HEK293 (cell line): ENCODE measurements at regions not wholly inside any gene's neighbourhood (a gene's known extent, or its start where the extent isn't known, plus 50 kb on each side); places are given as distances from the start of the nearest gene placed in this dataset.

Experiments used
- CTCF ChIA-PET: fragments of 350-600 bp; formaldehyde crosslinking; extraction: SDS; loops from one replicate; lab custom pipeline; 2021; ENCODE audit warnings: antibody characterized with exemption; lab: Yijun Ruan, JAX
- POLR2A ChIA-PET: fragments of 300-600 bp; formaldehyde crosslinking; extraction: SDS; loops from one replicate; lab custom pipeline; 2020; ENCODE audit warnings: antibody characterized with exemption, inconsistent platforms; lab: Yijun Ruan, JAX
- H3K27ac ChIP-seq: fragments of 200-500 bp; sonication (Bioruptor generic); 2 replicates; pipeline ENCODE4 v1.5.1; 2014; ENCODE audit warnings: low read depth, low read length, control low read depth, inconsistent platforms; ENCODE audit errors: extremely low read depth
- H3K36me3 ChIP-seq, 2 experiments: fragments of 200-500 bp in 1 of 2; sonication (Bioruptor generic) in 1 of 2; 1 replicate in 1 of 2; 2 replicates in 1 of 2; pipeline ENCODE4 v1.5.1; 2014 to 2017; ENCODE audit warnings: inconsistent platforms in 2 of 2, low read length in 2 of 2; ENCODE audit not compliant: control insufficient read depth in 2 of 2, insufficient read depth in 1 of 2
- H3K4me1 ChIP-seq: fragments of 200-500 bp; sonication (Bioruptor generic); 2 replicates; pipeline ENCODE4 v1.5.1; 2014; ENCODE audit warnings: mild to moderate bottlenecking, low read length, inconsistent platforms; ENCODE audit not compliant: control insufficient read depth, insufficient read depth
- H3K4me3 ChIP-seq: 2 replicates; pipeline ENCODE4 v1.5.1; 2011; ENCODE audit warnings: low read depth, mild to moderate bottlenecking, control low read depth, low read length, moderate library complexity
- H3K9me3 ChIP-seq: fragments of 200-500 bp; sonication (Bioruptor generic); 2 replicates; pipeline ENCODE4 v1.5.1; 2014; ENCODE audit warnings: low read depth, low read length, inconsistent platforms; ENCODE audit not compliant: control insufficient read depth, insufficient read depth
- FEZF1 ChIP-seq: fragments of 450-650 bp; formaldehyde crosslinking; IDR thresholded peaks from 2 replicates; pipeline ENCODE4 v1.5.1; 2016; ENCODE audit warnings: missing biosample characterization, missing genetic modification characterization
- KLF9 ChIP-seq: fragments of 450-650 bp; formaldehyde crosslinking; IDR thresholded peaks from 2 replicates; pipeline ENCODE4 v1.5.1; 2016; ENCODE audit warnings: missing biosample characterization, missing genetic modification characterization, low read depth
- SETDB1 ChIP-seq: IDR thresholded peaks from one replicate; pipeline ENCODE4 v1.6.1; 2017; ENCODE audit warnings: mild to moderate bottlenecking, low read length, moderate library complexity, mixed read lengths; ENCODE audit not compliant: insufficient read length
- ZBTB17 ChIP-seq: fragments of 450-650 bp; formaldehyde crosslinking; IDR thresholded peaks from 2 replicates; pipeline ENCODE4 v1.5.1; 2016; ENCODE audit warnings: missing biosample characterization, missing genetic modification characterization
- ZNF10 ChIP-seq: fragments of 450-650 bp; formaldehyde crosslinking; IDR thresholded peaks from 2 replicates; pipeline ENCODE4 v1.5.1; 2017; ENCODE audit warnings: missing biosample characterization, missing genetic modification characterization
- ZNF112 ChIP-seq: fragments of 450-650 bp; formaldehyde crosslinking; IDR thresholded peaks from 2 replicates; pipeline ENCODE4 v1.5.0; 2017; ENCODE audit warnings: missing biosample characterization, missing genetic modification characterization
- ZNF146 ChIP-seq: fragments of 450-650 bp; formaldehyde crosslinking; IDR thresholded peaks from 2 replicates; pipeline ENCODE4 v1.5.1; 2016; ENCODE audit warnings: missing biosample characterization, missing genetic modification characterization
- ZNF214 ChIP-seq: fragments of 450-650 bp; formaldehyde crosslinking; IDR thresholded peaks from 2 replicates; pipeline ENCODE4 v1.5.1; 2017; ENCODE audit warnings: missing biosample characterization, mild to moderate bottlenecking, missing genetic modification characterization, borderline replicate concordance
- ZNF221 ChIP-seq: fragments of 450-650 bp; formaldehyde crosslinking; IDR thresholded peaks from 2 replicates; pipeline ENCODE4 v1.5.1; 2017; ENCODE audit warnings: missing biosample characterization, missing genetic modification characterization, borderline replicate concordance
- ZNF23 ChIP-seq: fragments of 450-650 bp; formaldehyde crosslinking; IDR thresholded peaks from 2 replicates; pipeline ENCODE4 v1.5.1; 2016; ENCODE audit warnings: missing biosample characterization, missing genetic modification characterization, borderline replicate concordance
- ZNF354C ChIP-seq: fragments of 450-650 bp; formaldehyde crosslinking; IDR thresholded peaks from 2 replicates; pipeline ENCODE4 v1.5.1; 2016; ENCODE audit warnings: missing biosample characterization, missing genetic modification characterization, low read depth, borderline replicate concordance
- ZNF366 ChIP-seq: fragments of 450-650 bp; formaldehyde crosslinking; conservative IDR thresholded peaks from 2 replicates; pipeline ENCODE4 v1.5.1; 2016; ENCODE audit warnings: missing biosample characterization, missing genetic modification characterization
- ZNF416 ChIP-seq: fragments of 450-650 bp; formaldehyde crosslinking; IDR thresholded peaks from 2 replicates; pipeline ENCODE4 v1.5.1; 2016; ENCODE audit warnings: missing biosample characterization, missing genetic modification characterization
- ZNF514 ChIP-seq: fragments of 450-650 bp; formaldehyde crosslinking; IDR thresholded peaks from 2 replicates; pipeline ENCODE4 v1.5.1; 2016; ENCODE audit warnings: missing biosample characterization, missing genetic modification characterization
- ZNF677 ChIP-seq: fragments of 450-650 bp; IDR thresholded peaks from 2 replicates; pipeline ENCODE4 v1.5.0; 2018; ENCODE audit warnings: missing biosample characterization, mild to moderate bottlenecking, missing genetic modification characterization, moderate library complexity
- ZNF792 ChIP-seq: fragments of 450-650 bp; formaldehyde crosslinking; IDR thresholded peaks from 2 replicates; pipeline ENCODE4 v1.5.1; 2016; ENCODE audit warnings: missing biosample characterization, missing genetic modification characterization
- TF ChIP-seq, protein P1 (sequence below): fragments of 450-650 bp; formaldehyde crosslinking; IDR thresholded peaks from 2 replicates; pipeline ENCODE4 v1.5.1; 2017; ENCODE audit warnings: missing biosample characterization, missing genetic modification characterization
- TF ChIP-seq, protein P2 (sequence below): fragments of 450-650 bp; formaldehyde crosslinking; IDR thresholded peaks from 2 replicates; pipeline ENCODE4 v1.5.1; 2016; ENCODE audit warnings: missing biosample characterization, missing genetic modification characterization
- TF ChIP-seq, protein P3 (sequence below): fragments of 450-650 bp; formaldehyde crosslinking; IDR thresholded peaks from 2 replicates; pipeline ENCODE4 v1.5.1; 2016; ENCODE audit warnings: missing biosample characterization, missing genetic modification characterization, low read depth
- TF ChIP-seq, protein P4 (sequence below): fragments of 450-650 bp; formaldehyde crosslinking; IDR thresholded peaks from 2 replicates; pipeline ENCODE4 v1.5.1; 2016; ENCODE audit warnings: missing biosample characterization, missing genetic modification characterization
- TF ChIP-seq, protein P5 (sequence below): fragments of 450-650 bp; formaldehyde crosslinking; IDR thresholded peaks from 2 replicates; pipeline ENCODE4 v1.5.1; 2016; ENCODE audit warnings: missing biosample characterization, missing genetic modification characterization

DNA sequence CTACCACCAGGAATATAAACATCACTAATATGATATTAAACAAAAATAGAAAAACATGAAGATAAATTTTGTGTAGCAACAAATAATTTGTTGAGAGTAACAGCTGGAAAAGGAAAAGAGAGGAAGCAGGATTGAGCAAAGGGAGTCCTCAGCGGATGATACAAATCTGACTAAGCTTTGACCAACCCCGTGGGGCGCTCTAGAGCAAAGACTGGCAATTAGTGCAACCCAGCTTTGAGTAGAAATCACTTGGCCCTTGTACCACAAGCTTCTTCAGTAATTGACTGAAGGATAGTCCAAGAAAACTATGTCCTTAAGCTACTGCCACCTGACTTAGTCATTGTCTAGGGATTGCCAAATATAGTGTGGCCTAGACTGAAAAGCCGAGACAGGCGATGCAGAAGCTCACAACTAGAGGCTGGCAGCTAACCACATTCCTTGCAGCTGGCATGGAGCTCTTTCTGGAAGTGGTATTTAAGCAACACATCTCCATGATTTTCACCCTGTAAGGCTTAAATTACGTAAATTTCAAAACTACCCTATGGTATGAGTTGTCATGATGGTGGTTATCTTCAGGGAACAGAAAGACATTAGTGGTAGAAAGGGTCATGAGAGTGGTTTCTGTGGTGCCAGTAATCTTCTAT lies 396.0 kb downstream of the PDGFC start:
- no peak for TF ChIP-seq KLF9 (tag by site-specific recombination)
- TF ChIP-seq, protein P1, sequence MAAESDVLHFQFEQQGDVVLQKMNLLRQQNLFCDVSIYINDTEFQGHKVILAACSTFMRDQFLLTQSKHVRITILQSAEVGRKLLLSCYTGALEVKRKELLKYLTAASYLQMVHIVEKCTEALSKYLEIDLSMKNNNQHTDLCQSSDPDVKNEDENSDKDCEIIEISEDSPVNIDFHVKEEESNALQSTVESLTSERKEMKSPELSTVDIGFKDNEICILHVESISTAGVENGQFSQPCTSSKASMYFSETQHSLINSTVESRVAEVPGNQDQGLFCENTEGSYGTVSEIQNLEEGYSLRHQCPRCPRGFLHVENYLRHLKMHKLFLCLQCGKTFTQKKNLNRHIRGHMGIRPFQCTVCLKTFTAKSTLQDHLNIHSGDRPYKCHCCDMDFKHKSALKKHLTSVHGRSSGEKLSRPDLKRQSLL (tag by site-specific recombination): no peak
- TF ChIP-seq, protein P2, sequence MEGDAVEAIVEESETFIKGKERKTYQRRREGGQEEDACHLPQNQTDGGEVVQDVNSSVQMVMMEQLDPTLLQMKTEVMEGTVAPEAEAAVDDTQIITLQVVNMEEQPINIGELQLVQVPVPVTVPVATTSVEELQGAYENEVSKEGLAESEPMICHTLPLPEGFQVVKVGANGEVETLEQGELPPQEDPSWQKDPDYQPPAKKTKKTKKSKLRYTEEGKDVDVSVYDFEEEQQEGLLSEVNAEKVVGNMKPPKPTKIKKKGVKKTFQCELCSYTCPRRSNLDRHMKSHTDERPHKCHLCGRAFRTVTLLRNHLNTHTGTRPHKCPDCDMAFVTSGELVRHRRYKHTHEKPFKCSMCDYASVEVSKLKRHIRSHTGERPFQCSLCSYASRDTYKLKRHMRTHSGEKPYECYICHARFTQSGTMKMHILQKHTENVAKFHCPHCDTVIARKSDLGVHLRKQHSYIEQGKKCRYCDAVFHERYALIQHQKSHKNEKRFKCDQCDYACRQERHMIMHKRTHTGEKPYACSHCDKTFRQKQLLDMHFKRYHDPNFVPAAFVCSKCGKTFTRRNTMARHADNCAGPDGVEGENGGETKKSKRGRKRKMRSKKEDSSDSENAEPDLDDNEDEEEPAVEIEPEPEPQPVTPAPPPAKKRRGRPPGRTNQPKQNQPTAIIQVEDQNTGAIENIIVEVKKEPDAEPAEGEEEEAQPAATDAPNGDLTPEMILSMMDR (tag by site-specific recombination): no peak
- no peak for TF ChIP-seq ZNF146 (tag by site-specific recombination)
- TF ChIP-seq, protein P3, sequence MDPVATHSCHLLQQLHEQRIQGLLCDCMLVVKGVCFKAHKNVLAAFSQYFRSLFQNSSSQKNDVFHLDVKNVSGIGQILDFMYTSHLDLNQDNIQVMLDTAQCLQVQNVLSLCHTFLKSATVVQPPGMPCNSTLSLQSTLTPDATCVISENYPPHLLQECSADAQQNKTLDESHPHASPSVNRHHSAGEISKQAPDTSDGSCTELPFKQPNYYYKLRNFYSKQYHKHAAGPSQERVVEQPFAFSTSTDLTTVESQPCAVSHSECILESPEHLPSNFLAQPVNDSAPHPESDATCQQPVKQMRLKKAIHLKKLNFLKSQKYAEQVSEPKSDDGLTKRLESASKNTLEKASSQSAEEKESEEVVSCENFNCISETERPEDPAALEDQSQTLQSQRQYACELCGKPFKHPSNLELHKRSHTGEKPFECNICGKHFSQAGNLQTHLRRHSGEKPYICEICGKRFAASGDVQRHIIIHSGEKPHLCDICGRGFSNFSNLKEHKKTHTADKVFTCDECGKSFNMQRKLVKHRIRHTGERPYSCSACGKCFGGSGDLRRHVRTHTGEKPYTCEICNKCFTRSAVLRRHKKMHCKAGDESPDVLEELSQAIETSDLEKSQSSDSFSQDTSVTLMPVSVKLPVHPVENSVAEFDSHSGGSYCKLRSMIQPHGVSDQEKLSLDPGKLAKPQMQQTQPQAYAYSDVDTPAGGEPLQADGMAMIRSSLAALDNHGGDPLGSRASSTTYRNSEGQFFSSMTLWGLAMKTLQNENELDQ (tag by site-specific recombination): no peak
- CTCF ChIA-PET: no interaction called here
- H3K36me3 ChIP-seq: no peaks in the 10 kb centered on the region
- no peak overlapping the region for H3K27ac ChIP-seq
- H3K4me3 ChIP-seq: no peak overlapping the region
- H3K9me3 ChIP-seq: no peaks in the 10 kb centered on the region
- no peaks in the 10 kb centered on the region for H3K4me1 ChIP-seq
- POLR2A ChIA-PET: no interaction called here

DNA sequence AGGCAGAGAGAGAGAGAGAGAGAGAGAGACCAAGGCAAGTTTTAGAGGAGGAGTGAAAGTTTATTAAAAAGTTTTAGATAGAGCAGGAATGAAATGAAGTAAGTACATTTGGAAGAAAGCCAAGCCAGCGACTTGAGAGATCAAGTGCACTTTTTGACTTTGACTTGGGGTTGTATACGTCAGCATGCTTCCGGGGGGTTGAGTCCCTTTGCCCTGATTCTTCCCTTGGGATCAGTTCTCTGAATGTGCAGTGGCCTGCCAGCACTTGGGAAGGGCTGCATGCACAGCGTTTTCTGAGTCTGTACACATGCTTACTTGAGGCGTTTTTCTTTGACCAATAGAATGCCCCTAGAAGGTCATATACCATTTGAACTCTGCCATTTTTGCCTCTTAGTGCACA lies 400.5 kb downstream of the PDGFC start:
- Histone ChIP-seq H3K36me3 (no peaks in the 10 kb centered on the region), H3K9me3 (no peaks in the 10 kb centered on the region), H3K4me3 (no peak overlapping the region), H3K27ac (no peak overlapping the region), H3K4me1 (no peaks in the 10 kb centered on the region)
- ChIA-PET POLR2A (no interaction called here), CTCF (no interaction called here)
- TF ChIP-seq, protein P4, sequence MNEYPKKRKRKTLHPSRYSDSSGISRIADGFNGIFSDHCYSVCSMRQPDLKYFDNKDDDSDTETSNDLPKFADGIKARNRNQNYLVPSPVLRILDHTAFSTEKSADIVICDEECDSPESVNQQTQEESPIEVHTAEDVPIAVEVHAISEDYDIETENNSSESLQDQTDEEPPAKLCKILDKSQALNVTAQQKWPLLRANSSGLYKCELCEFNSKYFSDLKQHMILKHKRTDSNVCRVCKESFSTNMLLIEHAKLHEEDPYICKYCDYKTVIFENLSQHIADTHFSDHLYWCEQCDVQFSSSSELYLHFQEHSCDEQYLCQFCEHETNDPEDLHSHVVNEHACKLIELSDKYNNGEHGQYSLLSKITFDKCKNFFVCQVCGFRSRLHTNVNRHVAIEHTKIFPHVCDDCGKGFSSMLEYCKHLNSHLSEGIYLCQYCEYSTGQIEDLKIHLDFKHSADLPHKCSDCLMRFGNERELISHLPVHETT (tag by site-specific recombination): no peak
- no peak for TF ChIP-seq ZNF214
- no peak for TF ChIP-seq ZNF354C (tag by site-specific recombination)
- TF ChIP-seq, protein P5, sequence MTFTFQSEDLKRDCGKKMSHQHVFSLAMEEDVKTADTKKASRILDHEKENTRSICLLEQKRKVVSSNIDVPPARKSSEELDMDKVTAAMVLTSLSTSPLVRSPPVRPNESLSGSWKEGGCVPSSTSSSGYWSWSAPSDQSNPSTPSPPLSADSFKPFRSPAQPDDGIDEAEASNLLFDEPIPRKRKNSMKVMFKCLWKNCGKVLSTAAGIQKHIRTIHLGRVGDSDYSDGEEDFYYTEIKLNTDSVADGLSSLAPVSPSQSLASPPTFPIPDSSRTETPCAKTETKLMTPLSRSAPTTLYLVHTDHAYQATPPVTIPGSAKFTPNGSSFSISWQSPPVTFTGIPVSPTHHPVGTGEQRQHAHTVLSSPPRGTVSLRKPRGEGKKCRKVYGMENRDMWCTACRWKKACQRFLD: no peak

DNA sequence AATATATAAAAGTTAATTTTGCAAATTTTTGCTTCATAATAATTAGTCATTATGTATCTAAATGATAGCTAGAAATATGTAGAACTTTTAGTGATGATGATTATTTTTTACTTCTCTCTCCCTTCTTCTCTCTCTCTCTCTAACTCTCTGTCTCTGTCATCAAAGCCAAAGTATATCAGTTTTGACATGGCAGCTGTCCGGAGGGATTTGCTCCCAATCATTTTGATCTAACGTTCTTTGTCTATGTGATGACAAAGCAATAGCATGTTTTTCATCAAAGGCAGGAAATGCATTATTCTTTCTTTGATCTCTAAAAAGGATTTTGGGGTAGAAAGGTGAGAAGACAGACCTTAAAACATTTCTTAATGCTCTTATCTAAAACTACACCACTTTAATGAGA lies 402.1 kb downstream of the PDGFC start:
- Histone ChIP-seq H3K36me3 (no peaks in the 10 kb centered on the region), H3K4me1 (no peaks in the 10 kb centered on the region)
- CTCF ChIA-PET: no interaction called here

More for the DNA sequence above, 402.1 kb downstream of the PDGFC start:
- POLR2A ChIA-PET: no interaction called here
- H3K27ac ChIP-seq: no peak overlapping the region
- no peak overlapping the region for H3K4me3 ChIP-seq
- no peak for TF ChIP-seq ZNF416
- TF ChIP-seq FEZF1 (tag by site-specific recombination): no peak
- TF ChIP-seq ZNF221 (tag by site-specific recombination): no peak
- TF ChIP-seq ZBTB17 (tag by site-specific recombination): no peak
- no peak for TF ChIP-seq ZNF366 (tag by site-specific recombination)
- no peak for TF ChIP-seq SETDB1
- no peak for TF ChIP-seq ZNF23 (tag by site-specific recombination)
- TF ChIP-seq ZNF677 (tag by site-specific recombination): no peak
- no peak for TF ChIP-seq ZNF792 (tag by site-specific recombination)
- no peak for TF ChIP-seq ZNF112 (tag by site-specific recombination)
- no peak for TF ChIP-seq ZNF10 (tag by site-specific recombination)
- TF ChIP-seq ZNF514: no peak
- no peaks in the 10 kb centered on the region for H3K9me3 ChIP-seq
